ENCODE measurements at regions not wholly inside any gene's neighbourhood (a gene's known extent, or its start where the extent isn't known, plus 50 kb on each side); places are given as distances from the start of the nearest gene placed in this dataset.

- no peak for TF ChIP-seq NCOA5 (CRISPR knock-in tag; IDR thresholded peaks at IDR 0.05)
- no peak for TF ChIP-seq RCOR2 (CRISPR knock-in tag; IDR thresholded peaks at IDR 0.05)
- no peak for TF ChIP-seq SNAPC4 (CRISPR knock-in tag; IDR thresholded peaks at IDR 0.05)
- no peak for TF ChIP-seq ZNF431 (CRISPR knock-in tag; IDR thresholded peaks at IDR 0.05; ENCODE audit: borderline replicate concordance, low read depth)
Measured at GRCh38 chr3:70127192-70127591, 127.7 kb downstream of the SAMMSON start (continued).

GRCh38 chr3:70137366-70137765 lies 137.8 kb downstream of the SAMMSON start:
- H3K79me2 ChIP-seq (ENCODE audit: insufficient read depth, low read length): no peaks in the 10 kb centered on the region
- no peak overlapping the region for H3K4me3 ChIP-seq (replicated peaks in 1 of 3; ENCODE audit: insufficient read depth in 1 of 3, low read depth in 2 of 3, low read length in 3 of 3)
- 2% methylated on average over 2 of the region's 2 CpGs for WGBS (ENCODE audit: low lambda C conversion rate)
- no peaks in the 10 kb centered on the region for H3K4me1 ChIP-seq (ENCODE audit: insufficient read depth, low read length)
- no TSS peak for BruUV-seq (replicated peaks)
- ATAC-seq (no peak), DNase-seq (ENCODE audit: low spot score) (no peak), FAIRE-seq (no peak)
- ChIA-PET POLR2A (no interaction called here), CTCF (ENCODE audit: low intra/inter-chr PET ratio, low total read pairs) (no interaction called here)
- intact Hi-C loops (cut with micrococcal nuclease; ENCODE audit: unreplicated experiment) (no loop called here), in situ Hi-C loops (cut with HindIII; ENCODE audit: extremely low pct_ligation_motif_present, low pct_unique_long_range_greater_than_20kb) (no loop called here)
- H2AFZ ChIP-seq (ENCODE audit: low read length): no peak overlapping the region
- H4K20me1 ChIP-seq (ENCODE audit: insufficient read depth, low read length): no peaks in the 10 kb centered on the region
- no peaks in the 10 kb centered on the region for H3K9me3 ChIP-seq (ENCODE audit: low read length)
- H3K36me3 ChIP-seq (replicated peaks in 1 of 2; ENCODE audit: control insufficient read depth in 1 of 2, insufficient read depth in 2 of 2, low read length in 2 of 2): no peaks in the 10 kb centered on the region
- no peak overlapping the region for H3K27ac ChIP-seq (ENCODE audit: extremely low read length, insufficient read depth, low read length)
- no peaks in the 10 kb centered on the region for H3K27me3 ChIP-seq (ENCODE audit: control insufficient read depth in 1 of 2, insufficient read depth in 2 of 2, low read length in 2 of 2)
- H3K9ac ChIP-seq (ENCODE audit: insufficient read depth, low read depth, low read length): no peak overlapping the region
- H3K4me2 ChIP-seq (ENCODE audit: low read depth, low read length): no peak overlapping the region
- TF ChIP-seq GABPB1 (CRISPR knock-in tag; IDR thresholded peaks at IDR 0.05): no peak
- TF ChIP-seq TCF12 (IDR thresholded peaks at IDR 0.05): no peak
- no peak for TF ChIP-seq TCF12 (CRISPR knock-in tag; IDR thresholded peaks at IDR 0.05)
- TF ChIP-seq ZBTB49 (CRISPR knock-in tag; IDR thresholded peaks at IDR 0.05; ENCODE audit: borderline replicate concordance): no peak
- no peak for TF ChIP-seq MLX (CRISPR knock-in tag; IDR thresholded peaks at IDR 0.05)
- TF ChIP-seq MAX (IDR thresholded peaks at IDR 0.05): no peak
- no peak for TF ChIP-seq ZNF687 (CRISPR knock-in tag; IDR thresholded peaks at IDR 0.05)
- TF ChIP-seq ZMAT3 (CRISPR knock-in tag; conservative IDR thresholded peaks at IDR 0.05): no peak

Measured in HepG2 (cell line).